HG02943 (cell line): ENCODE measurements at regions not wholly inside any gene's neighbourhood (a gene's known extent, or its start where the extent isn't known, plus 50 kb on each side); places are given as distances from the start of the nearest gene placed in this dataset.
"Not testable (repeated sequence)": the region's sequence is repeated elsewhere in the genome, so short reads cannot be mapped to it uniquely, and the experiment has no call there.

ENCODE experiments used
- ATAC-seq: cut with Tn5 transposase; IDR thresholded peaks from one replicate; pipeline ENCODE4 v1.9.1; 2021; ENCODE audit warnings: mild to moderate bottlenecking, low read depth, moderate library complexity; ENCODE audit not compliant: unreplicated experiment

DNA sequence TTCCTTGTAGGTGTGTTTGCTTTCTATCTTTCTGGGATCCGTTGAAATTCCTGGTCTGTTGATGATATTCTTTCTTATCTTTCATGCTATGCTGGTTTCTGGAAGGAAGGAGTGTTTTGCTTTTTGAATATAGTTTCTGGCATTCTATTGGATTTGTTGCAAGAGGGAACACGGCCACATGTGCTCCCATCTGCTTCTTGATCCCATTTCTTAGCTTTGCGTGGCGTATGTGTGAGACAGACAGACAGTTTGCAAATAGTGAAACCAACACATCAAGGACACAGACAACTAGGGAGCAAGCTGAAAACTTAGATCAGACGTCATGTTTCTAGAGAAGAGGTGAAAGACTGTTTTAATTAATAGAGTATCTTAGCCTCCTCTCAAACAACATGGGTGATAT is 261.9 kb upstream of the PUDP start:
- ATAC-seq, result no peak

GRCh38 chrX:7399373-7399772 is 251.4 kb upstream of the PUDP start:
- no peak for ATAC-seq

DNA sequence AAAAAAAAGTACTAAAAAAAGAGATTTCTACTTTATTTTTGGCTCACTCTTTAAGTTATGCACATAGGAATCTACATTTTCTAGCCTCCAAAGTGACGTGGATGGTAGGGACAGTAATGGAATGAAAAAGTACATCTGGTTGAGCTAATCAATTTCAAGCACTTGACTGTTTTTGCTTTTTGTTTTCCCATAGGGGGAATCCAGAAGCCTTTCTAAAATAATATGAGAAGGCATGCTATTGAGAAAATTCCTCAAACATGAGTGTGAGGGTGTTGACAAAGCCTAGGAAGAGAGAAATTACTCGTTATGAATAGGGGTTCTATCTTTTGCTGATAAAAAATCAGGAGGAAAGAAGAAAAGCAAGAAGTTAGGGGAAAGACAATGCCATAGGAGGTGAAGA is 242.5 kb upstream of the PUDP start:
- ATAC-seq, result no peak

DNA sequence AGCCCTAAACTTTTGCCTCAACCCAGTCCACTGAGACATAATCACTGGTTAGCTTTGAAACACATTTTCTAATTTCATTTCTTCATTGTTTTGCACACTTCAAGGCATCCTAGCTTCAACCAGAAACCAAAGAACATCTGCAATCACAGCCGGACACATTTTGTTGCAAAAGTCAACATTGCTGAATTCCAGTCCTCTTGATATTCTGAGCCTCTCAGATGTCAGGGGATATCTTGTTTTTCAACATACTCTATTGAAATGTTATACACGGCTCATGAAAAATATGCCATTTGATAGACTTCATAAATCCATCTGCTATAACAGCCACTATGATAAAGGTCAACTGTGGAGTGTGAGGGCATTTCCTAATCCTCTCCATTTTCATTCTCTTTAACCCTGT is 241.6 kb upstream of the PUDP start:
- no peak for ATAC-seq

GRCh38 chrX:7385131-7385530 is 237.2 kb upstream of the PUDP start:
- ATAC-seq, result no peak

DNA sequence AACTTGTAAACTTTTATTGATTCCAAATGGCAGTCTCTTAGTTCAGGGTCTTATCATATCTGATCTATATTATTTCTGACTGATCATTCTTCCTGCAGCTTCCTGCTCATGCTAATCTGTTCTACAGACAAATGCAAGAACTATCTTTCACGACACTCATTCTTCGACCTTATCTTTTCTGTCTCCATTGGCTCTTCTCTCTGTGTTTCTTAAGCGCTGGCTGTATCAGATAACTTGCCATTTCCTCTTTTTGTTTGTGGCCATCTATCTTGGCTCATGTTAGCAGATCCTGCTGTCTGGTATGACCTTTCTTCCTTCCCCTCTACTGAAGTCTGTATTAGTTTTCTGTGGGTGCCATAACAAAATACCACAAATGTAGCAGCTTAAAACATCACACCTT is 230.5 kb upstream of the PUDP start:
- no peak for ATAC-seq

- no peak for ATAC-seq
These were observed 225.0 kb upstream of the PUDP start for GRCh38 chrX:7372825-7373525.

DNA sequence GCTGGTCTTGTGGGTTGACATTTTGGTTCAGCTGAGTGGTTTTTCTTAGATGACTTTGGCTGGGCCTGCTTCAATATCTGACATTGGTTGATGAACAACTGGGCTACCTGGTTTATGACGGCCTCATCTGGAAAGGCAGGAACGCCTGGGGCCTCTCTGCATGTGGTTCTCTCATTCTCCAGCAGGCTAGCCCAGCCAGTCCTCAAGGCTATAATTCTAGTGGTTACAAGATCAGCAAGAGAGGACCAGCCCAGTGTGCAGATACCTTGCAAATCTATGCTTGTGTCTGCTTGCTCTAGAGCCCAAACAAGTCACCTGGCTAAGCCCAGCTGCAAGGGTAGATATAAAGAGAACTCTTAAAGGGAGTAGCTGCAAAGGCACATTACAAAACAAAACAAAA is 214.2 kb upstream of the PUDP start:
- no peak for ATAC-seq

- ATAC-seq, result no peak
These were observed 204.0 kb upstream of the PUDP start for GRCh38 chrX:7351926-7352325.

DNA sequence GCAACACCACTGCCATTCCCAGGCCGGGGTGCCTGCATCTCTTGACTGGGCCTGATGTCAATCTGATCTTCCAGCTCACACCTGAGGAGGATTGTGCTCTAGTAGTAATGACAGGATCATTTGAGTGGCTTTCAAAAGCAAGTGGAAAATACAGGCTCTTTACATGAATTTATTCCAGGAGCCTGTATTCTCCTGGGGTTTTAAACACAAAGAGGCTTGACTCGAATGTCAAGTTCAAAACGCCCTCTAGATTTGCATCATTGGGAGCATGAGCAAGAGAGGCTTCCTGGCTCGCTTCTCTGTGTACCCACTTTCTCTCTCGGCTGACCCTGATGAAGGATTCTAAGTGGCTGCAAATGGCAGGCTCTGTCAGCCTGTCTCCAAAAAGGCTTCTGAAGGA is 199.5 kb upstream of the PUDP start:
- no peak for ATAC-seq

GRCh38 chrX:7346021-7346420 is 198.1 kb upstream of the PUDP start:
- ATAC-seq, result no peak

DNA sequence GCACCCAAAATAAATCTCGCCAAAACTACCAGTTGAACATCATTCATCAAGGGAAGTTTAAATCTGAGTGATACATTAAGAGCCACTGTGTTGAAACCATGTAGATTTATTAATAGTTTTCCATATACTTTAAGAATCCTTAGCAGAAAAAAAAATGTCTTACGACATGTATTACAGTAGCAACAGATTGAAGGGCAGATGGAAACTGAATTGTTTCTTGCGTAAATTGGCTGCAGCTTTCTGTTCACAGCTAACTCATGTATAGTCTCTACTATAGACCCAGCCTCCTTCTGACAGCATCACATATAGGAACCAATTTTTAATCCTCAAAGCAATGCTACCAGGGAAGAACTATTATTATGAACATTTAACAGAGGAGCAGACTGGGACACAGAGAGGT is 195.2 kb upstream of the PUDP start:
- ATAC-seq, result no peak

DNA sequence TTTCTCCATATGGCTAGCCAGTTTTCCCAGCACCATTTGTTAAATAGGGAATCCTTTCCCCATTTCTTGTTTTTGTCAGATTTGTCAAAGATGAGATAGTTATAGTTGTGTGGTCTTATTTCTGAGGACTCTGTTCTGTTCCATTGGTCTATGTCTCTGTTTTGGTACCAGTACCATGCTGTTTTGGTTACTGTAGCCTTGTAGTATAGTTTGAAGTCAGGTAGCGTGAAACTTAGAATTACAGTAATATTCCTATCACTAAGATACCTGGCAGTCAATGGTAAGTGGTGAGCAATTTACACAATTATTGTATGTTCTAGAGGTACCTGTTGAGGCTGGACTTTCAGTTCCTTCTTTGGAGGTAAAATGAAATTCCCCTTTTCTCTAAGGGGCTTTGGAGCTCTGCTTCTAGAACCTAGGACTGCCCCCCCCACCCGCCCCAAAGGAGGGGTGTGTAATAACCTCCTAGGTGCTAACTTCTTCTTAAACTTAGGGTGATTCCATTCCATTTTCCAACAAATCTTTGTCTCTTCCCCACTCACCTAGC is 187.9 kb upstream of the PUDP start:
- ATAC-seq, result not testable (repeated sequence)

DNA sequence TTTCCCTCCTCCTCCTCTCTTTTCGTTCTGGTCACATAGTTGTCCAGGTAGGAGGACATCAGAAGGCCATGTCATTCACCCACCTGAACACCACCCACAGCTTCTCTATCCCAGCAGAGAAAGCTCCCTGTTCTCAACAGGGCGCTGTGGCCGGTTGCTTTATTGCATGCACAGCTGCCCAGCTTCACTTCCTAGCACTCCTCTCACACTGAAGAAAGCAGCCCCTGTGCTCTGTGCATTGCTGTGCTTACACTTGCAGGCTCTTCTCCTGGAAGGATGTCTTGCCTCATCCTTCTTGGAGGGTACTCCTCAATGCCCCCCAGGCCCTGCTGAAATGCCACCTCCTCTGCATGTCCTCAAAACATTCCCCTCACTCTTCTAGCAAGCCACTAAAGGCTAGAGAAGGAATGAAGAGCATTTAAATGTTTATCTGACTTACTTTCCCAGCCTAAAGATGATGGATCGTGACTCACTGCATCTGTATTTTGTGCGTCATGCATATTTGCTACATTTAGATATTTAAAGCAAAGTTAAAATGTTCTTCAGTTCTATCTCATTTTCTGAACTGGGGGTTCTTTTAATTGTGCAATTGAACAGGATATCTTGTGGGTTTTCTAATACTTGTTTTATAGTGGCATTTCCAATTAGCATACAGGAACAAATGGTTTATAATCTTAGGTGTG is 186.4 kb upstream of the PUDP start:
- ATAC-seq, result no peak

- no peak for ATAC-seq
These were observed 183.2 kb upstream of the PUDP start for GRCh38 chrX:7330971-7331746.

DNA sequence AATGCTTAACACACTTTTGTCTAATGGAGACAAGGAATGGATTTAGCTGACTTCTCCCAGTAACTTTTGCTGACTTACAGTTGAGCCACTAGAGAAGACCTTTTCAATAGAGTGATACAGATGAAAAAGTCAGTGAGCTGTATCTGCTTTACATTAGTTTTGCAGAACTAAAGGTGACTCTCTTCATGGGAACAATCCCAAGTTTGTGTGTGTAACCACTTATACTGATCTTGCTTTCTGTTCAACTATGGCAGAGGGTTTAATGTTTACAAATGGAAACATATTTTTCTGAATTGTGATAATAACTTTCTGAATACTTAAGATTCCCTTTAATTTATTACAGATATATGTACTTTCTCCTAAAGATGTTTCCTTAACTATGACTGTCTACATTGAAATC is 182.6 kb upstream of the PUDP start:
- no peak for ATAC-seq

DNA sequence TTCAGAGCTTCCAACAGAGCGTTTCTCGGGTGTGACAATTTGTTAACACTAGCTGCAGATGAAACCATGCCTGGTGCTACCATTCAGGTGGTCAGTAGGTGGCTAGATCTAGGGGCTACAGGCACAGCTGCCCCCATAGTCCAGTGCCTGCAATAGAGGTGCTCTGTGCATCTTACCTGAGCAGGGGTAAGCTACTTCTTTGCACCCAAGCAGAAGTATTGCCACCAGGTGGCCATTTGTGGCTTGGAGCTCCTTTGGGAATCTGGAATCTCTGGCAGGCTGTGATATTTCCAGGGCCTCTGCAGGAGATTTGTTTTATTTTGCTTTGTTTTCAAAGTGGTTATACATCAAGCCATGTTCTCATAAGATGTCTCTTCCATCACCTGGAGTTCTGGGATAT is 170.7 kb upstream of the PUDP start:
- ATAC-seq, result no peak

DNA sequence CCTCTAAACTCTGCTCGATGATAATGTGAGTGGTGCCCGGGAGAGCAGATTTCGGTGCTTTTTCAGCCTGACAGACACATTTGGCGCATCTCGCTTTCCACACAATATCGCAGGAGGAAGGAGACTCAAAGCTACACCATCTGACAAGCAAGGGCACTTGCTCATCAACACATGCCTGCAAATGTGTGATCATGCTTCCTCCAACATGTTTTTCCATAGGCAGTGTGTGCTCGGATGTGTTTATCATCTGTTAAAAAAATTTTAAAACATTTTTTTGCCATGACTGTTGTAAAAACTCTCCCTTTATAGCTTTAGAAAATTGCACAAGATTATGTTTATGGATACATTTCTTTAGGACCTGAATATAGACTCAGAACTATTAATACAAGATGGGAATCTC is 170.3 kb upstream of the PUDP start:
- no peak for ATAC-seq

DNA sequence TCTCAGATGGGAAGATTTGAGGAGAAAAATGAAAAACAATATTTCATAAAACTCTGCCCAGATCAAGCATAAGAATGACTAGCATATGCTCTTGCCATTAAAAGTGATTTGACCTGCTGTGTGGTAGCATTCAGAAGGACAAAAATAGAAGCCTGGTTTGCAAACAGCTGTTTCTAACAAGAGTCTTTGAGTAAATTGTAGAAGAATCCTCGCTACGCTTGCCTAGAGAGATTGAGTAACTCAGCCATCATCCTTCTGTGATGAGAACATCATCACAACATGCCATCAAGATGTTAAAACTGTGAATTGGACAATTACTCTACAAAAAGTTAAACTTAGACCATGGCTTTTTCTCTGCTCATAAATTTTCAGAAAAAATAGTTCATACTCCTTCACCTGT is 168.9 kb upstream of the PUDP start:
- ATAC-seq, result no peak

DNA sequence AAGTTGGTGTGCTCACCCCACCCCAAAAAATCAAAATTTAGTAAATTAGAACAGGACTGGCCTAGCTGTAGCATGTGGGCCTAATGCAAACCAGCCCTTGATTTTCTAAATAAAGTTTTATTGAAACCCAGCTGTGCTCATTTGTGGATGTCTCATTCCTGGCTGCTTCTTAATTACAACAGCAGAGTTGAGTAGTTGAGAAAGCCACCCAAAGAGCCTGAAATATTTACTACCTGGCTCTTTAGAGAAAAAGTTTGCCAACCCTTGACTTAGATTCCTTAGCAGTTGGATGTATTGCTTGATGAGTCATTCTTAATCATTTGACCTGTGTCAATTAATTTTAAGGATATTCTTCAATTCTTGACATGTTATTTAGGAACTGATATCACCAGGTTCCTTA is 168.3 kb upstream of the PUDP start:
- no peak for ATAC-seq

- no peak for ATAC-seq
These were observed 166.5 kb upstream of the PUDP start for GRCh38 chrX:7314425-7314824.
